Upper lobe of right lung (tissue), 1 donor: ENCODE measurements at regions not wholly inside any gene's neighbourhood (a gene's known extent, or its start where the extent isn't known, plus 50 kb on each side); places are given as distances from the start of the nearest gene placed in this dataset.
A peak's percentile ranks its signal among the peaks of the same experiment; 100 is the strongest.

Experiments used
- ATAC-seq: fragments of 200-7000 bp; cut with Tn5 transposase; one replicate; pipeline ENCODE4 v1.9.1; 2020; ENCODE audit warnings: mild to moderate bottlenecking, moderate library complexity
- DNase-seq: peaks from one replicate; pipeline ENCODE4 v3.0.0-alpha.2; 2020
- H3K27ac ChIP-seq: fragments of 200-600 bp; one replicate; pipeline ENCODE4 v1.8.0; 2022
- H3K27me3 ChIP-seq: fragments of 200-600 bp; one replicate; pipeline ENCODE4 v1.8.0; 2022; ENCODE audit warnings: mild to moderate bottlenecking
- H3K36me3 ChIP-seq: fragments of 200-600 bp; one replicate; pipeline ENCODE4 v1.8.0; 2022
- H3K4me1 ChIP-seq: fragments of 200-600 bp; one replicate; pipeline ENCODE4 v1.8.0; 2022
- H3K4me3 ChIP-seq: fragments of 200-600 bp; one replicate; pipeline ENCODE4 v1.8.0; 2022; ENCODE audit warnings: mild to moderate bottlenecking
- H3K9me3 ChIP-seq: fragments of 200-600 bp; one replicate; pipeline ENCODE4 v1.8.0; 2022
- CTCF ChIP-seq: fragments of 200-600 bp; IDR thresholded peaks from one replicate; pipeline ENCODE4 v1.8.0; 2022; ENCODE audit warnings: antibody characterized with exemption
- intact Hi-C: fragments of 100-400 bp; cut with DNase I; formaldehyde crosslinking; loops from one replicate; pipeline ENCODE4 v1.11.0; 2022
- donor health status: DM: no; HTN: yes; CAD: no; lungs with severe emphysema.

GRCh38 chr2:172226244-172227061, 123.8 kb upstream of the DLX2 start:
- Histone ChIP-seq H3K27me3 (no peaks in the 10 kb centered on the region), H3K36me3 (no peaks in the 10 kb centered on the region), H3K27ac (no peak overlapping the region), H3K4me1 (no peaks in the 10 kb centered on the region), H3K9me3 (no peaks in the 10 kb centered on the region), H3K4me3 (no peak overlapping the region)
- DNase-seq (no peak), ATAC-seq (peak; percentile 53)
- no peak for TF ChIP-seq CTCF
- intact Hi-C loops: no loop called here

- no peaks in the 10 kb centered on the region for H3K36me3 ChIP-seq
- no peak overlapping the region for H3K27ac ChIP-seq
- no peaks in the 10 kb centered on the region for H3K9me3 ChIP-seq
- intact Hi-C loops: no loop called here
- no peak overlapping the region for H3K4me3 ChIP-seq
- no peaks in the 10 kb centered on the region for H3K4me1 ChIP-seq
- DNase-seq (no peak), ATAC-seq (no peak)
- H3K27me3 ChIP-seq: no peaks in the 10 kb centered on the region
- TF ChIP-seq CTCF: no peak
Observed at GRCh38 chr2:172227719-172228118, 125.0 kb upstream of the DLX2 start.

- H3K27ac ChIP-seq: no peak overlapping the region
- no peak overlapping the region for H3K4me3 ChIP-seq
- no peak for ATAC-seq
- no peaks in the 10 kb centered on the region for H3K36me3 ChIP-seq
- H3K9me3 ChIP-seq: no peaks in the 10 kb centered on the region
- intact Hi-C loops: no loop called here
- no peaks in the 10 kb centered on the region for H3K27me3 ChIP-seq
- DNase-seq: no peak
- no peaks in the 10 kb centered on the region for H3K4me1 ChIP-seq
- TF ChIP-seq CTCF: no peak
Observed at GRCh38 chr2:172228177-172228808, 125.6 kb upstream of the DLX2 start.

- TF ChIP-seq CTCF: no peak
- Histone ChIP-seq H3K9me3 (no peaks in the 10 kb centered on the region), H3K4me1 (no peaks in the 10 kb centered on the region), H3K4me3 (no peak overlapping the region), H3K36me3 (no peaks in the 10 kb centered on the region), H3K27me3 (peaks cover 2% of the 10 kb centered on the region), H3K27ac (no peak overlapping the region)
- intact Hi-C loops: no loop called here
- ATAC-seq (no peak), DNase-seq (no peak)
Observed at GRCh38 chr2:172229125-172229524, 126.4 kb upstream of the DLX2 start.

- TF ChIP-seq CTCF: no peak
- intact Hi-C loops: no loop called here
- no peak for ATAC-seq
- no peak overlapping the region for H3K4me3 ChIP-seq
- H3K9me3 ChIP-seq: no peaks in the 10 kb centered on the region
- H3K27ac ChIP-seq: no peak overlapping the region
- H3K36me3 ChIP-seq: no peaks in the 10 kb centered on the region
- H3K27me3 ChIP-seq: peaks cover 14% of the 10 kb centered on the region
- DNase-seq: no peak
- peaks cover 12% of the 10 kb centered on the region for H3K4me1 ChIP-seq
Observed at GRCh38 chr2:172230332-172230888, 127.7 kb upstream of the DLX2 start.
